ENCODE measurements at regions not wholly inside any gene's neighbourhood (a gene's known extent, or its start where the extent isn't known, plus 50 kb on each side); places are given as distances from the start of the nearest gene placed in this dataset.
"Not testable (repeated sequence)": the region's sequence is repeated elsewhere in the genome, so short reads cannot be mapped to it uniquely, and the experiment has no call there.

DNA sequence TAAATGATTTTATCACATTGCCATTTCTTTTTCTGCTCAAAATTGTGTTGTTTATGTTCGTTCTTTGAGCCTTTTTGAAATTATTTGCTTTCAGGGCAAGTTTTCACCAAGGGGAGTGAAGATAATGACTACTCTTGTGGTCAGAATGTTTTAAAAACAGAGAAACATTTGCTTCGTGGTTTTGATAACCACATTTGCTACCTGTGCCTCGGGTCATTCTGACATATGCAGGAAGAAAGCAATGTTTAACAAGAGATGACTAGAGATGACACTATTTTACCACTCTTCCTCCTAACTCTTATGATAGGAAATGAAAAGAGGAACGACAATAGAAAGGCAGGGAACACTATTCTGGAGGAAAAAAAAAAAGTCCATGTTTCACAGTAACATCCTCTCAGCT, 1496.5 kb upstream of the GOT2 start:
- Mint-ChIP-seq H3K4me1 (no peaks in the 10 kb centered on the region), H3K27ac (no peak overlapping the region), H3K4me3 (no peak overlapping the region), H3K36me3 (peaks cover 0 to 16% (median 0%) of the 10 kb centered on the region in 3 donors), H3K9me3 (peaks cover 2 to 39% (median 19%) of the 10 kb centered on the region in 9 donors), H3K27me3 (no peaks in the 10 kb centered on the region)
- no peak for DNase-seq
- POLR2A ChIA-PET, result no interaction called here
- ATAC-seq, result no peak

DNA sequence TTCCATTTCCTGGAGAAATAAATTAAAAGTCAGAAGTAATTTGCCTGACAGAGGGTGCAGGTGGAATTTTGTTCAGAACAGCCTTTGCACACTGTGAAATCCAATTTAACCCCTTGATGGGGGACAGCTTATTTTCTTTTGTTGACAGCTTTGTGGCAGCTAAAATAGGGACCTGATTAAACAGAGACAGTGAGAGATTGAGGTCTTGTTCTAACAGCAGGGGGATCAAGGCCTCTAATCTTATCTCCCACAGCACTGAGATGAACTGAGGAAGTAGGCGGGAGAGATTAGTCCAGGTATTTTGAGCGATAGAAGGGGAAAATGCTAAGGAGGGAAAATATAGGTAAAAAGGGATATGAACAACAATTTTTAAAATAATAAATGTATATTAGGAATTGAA, 1491.4 kb upstream of the GOT2 start:
- no peak overlapping the region for H3K4me3 Mint-ChIP-seq
- ATAC-seq (no peak), DNase-seq (no peak)
- no peaks in the 10 kb centered on the region for H3K36me3 Mint-ChIP-seq
- no peak overlapping the region for H3K27ac Mint-ChIP-seq
- peaks cover 5 to 23% (median 13%) of the 10 kb centered on the region in 9 donors for H3K9me3 Mint-ChIP-seq
- no peaks in the 10 kb centered on the region for H3K4me1 Mint-ChIP-seq
- POLR2A ChIA-PET, result no interaction called here
- H3K27me3 Mint-ChIP-seq, result no peaks in the 10 kb centered on the region

DNA sequence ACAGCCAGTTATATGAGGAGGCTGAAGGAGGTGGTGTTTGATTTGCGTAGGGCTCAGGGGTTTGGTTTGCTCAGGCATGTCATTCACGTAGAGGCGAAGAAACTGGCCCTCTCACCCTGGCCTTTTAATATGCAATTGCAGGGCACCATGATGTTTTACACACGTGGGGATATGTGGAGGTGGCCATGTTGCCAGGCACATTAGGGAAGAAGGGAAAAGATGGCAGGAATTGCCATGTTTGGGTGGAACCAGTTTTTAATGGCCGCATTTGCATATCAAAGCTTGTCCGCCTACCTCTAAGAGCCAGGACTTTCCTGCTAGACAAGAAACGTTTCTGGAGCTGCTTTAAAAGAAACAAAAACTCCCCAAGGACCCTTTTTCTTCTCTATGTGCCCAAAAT, 1483.7 kb upstream of the GOT2 start:
- no peak for ATAC-seq
- H3K4me1 Mint-ChIP-seq, result no peaks in the 10 kb centered on the region
- no peak overlapping the region for H3K4me3 Mint-ChIP-seq
- H3K27me3 Mint-ChIP-seq, result no peaks in the 10 kb centered on the region
- POLR2A ChIA-PET, result no interaction called here
- peaks cover 4 to 20% (median 8%) of the 10 kb centered on the region in 9 donors for H3K9me3 Mint-ChIP-seq
- H3K36me3 Mint-ChIP-seq, result no peaks in the 10 kb centered on the region
- no peak for DNase-seq
- no peak overlapping the region for H3K27ac Mint-ChIP-seq

DNA sequence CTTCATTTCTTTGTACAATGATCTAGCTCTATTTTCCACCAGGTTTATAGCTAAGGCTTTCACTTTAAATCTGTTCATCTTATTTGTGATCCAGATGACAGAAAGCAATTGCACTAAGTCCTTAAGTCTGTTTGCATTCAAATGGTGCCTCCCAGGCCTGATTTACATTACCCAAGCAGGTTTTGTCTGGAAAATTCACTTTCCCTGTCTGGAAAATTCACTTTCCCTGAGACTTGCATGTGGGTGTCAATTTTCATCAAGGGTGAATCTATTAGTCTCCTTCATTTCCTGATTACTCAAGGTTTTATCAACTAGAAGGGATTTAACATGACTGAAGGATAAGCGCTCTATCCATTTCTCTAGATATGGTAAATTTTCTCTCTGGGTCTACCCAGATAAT, 1480.2 kb upstream of the GOT2 start:
- H3K27me3 Mint-ChIP-seq, result no peaks in the 10 kb centered on the region
- H3K9me3 Mint-ChIP-seq, result peaks cover 0 to 20% (median 5%) of the 10 kb centered on the region in 9 donors

DNA sequence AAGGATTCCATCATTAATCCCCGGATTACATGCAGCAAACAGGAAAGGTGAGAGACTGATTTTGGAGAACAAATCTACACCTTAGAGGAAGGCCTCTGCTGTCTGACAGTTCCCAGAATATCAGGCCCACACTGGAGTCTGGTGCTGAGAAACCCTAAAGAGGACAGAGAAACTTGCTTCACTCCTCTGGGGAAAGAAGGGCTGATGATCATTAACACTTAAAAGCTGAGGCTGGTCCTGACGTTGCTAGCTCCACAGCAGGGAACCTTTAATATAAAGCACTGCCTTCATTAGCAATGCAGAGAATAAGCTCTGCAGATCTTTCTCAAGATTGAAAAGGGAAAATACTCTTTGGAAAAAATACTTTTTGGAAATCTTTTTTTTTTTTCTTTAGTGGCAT, 1472.4 kb upstream of the GOT2 start:
- Mint-ChIP-seq H3K27me3 (no peaks in the 10 kb centered on the region), H3K36me3 (no peaks in the 10 kb centered on the region), H3K27ac (no peak overlapping the region), H3K4me3 (no peak overlapping the region), H3K9me3 (peaks cover 0 to 5% (median 0%) of the 10 kb centered on the region in 9 donors), H3K4me1 (no peaks in the 10 kb centered on the region)
- POLR2A ChIA-PET, result no interaction called here
- DNase-seq (no peak), ATAC-seq (no peak)

More for the DNA sequence above, 1480.2 kb upstream of the GOT2 start:
- Mint-ChIP-seq H3K27ac (no peak overlapping the region), H3K36me3 (no peaks in the 10 kb centered on the region), H3K4me3 (no peak overlapping the region), H3K4me1 (no peaks in the 10 kb centered on the region)
- POLR2A ChIA-PET, result no interaction called here
- ATAC-seq, result no peak
- DNase-seq, result no peak

DNA sequence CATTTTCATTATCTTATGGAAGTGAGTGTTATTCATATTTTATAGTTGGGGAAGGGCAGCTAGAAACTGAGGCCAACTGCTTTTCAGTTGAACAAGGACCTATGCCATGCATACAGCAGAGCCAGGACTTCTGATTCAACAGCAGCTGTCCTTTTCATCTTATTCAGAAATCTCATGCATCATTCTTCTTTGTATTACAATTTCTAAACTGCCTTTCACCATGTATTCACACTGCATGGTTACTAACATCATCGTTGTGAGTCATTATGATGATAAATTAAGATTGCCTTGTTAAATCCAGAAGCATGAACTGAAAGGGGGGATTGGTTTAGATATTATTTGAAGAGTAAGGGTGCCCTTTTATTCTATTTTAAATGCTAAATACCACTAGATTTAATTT, 1470.1 kb upstream of the GOT2 start:
- POLR2A ChIA-PET, result no interaction called here
- H3K27ac Mint-ChIP-seq, result no peak overlapping the region
- no peaks in the 10 kb centered on the region for H3K27me3 Mint-ChIP-seq
- ATAC-seq, result no peak
- H3K36me3 Mint-ChIP-seq, result no peaks in the 10 kb centered on the region
- no peak for DNase-seq
- peaks cover 0 to 10% (median 7%) of the 10 kb centered on the region in 9 donors for H3K9me3 Mint-ChIP-seq
- no peak overlapping the region for H3K4me3 Mint-ChIP-seq
- H3K4me1 Mint-ChIP-seq, result no peaks in the 10 kb centered on the region

DNA sequence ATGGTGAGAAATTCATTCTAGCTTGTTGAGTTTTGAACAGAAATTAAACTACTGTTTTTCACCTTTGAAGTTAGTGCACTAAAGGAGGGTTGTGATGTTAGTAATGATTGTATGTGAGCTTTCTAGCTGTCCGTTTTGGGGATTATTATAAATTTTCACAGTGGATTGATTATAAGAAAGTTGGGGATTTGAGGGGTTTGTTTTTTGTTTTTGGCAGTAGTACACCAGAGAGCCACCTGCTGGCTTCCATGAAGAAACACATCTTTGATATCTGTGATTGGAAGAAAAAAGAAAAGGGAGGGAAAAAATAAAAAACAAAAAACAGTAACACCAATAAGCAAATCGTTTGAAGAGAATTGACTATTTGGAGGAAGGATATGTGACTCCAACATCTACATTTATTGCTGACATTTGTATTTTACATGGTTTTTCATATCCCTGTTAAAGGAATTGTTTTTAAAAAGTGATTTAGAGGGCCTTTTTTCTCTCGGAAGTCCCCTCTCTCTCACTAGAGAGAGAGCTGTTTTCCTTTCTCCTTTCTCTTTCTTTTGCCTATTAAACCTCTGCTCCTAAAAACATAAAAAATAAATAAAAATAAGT, 1469.5 kb upstream of the GOT2 start:
- DNase-seq (no peak), ATAC-seq (no peak)
- Mint-ChIP-seq H3K4me1 (no peaks in the 10 kb centered on the region), H3K27me3 (no peaks in the 10 kb centered on the region), H3K9me3 (peaks cover 0 to 11% (median 8%) of the 10 kb centered on the region in 9 donors), H3K4me3 (no peak overlapping the region), H3K27ac (no peak overlapping the region), H3K36me3 (no peaks in the 10 kb centered on the region)
- POLR2A ChIA-PET, result no interaction called here

DNA sequence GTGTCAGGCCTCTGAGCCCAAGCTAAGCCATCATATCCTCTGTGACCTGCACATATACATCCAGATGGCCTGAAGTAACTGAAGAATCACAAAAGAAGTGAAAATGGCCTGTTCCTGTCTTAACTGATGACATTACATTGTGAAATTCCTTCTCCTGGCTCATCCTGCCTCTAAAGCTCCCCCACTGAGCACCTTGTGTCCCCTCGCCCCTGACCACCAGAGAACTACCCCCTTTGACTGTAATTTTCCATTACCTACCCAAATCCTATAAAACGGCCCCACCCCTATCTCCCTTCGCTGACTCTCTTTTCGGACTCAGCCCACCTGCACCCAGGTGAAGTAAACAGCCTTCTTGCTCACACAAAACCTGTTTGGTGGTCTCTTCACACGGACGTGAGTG, 1466.6 kb upstream of the GOT2 start:
- peaks cover 0 to 18% (median 6%) of the 10 kb centered on the region in 9 donors for H3K9me3 Mint-ChIP-seq
- POLR2A ChIA-PET, H3K36me3 Mint-ChIP-seq, H3K27ac Mint-ChIP-seq, DNase-seq, ATAC-seq, H3K4me3 Mint-ChIP-seq, H3K4me1 Mint-ChIP-seq, H3K27me3 Mint-ChIP-seq: not testable (repeated sequence)

DNA sequence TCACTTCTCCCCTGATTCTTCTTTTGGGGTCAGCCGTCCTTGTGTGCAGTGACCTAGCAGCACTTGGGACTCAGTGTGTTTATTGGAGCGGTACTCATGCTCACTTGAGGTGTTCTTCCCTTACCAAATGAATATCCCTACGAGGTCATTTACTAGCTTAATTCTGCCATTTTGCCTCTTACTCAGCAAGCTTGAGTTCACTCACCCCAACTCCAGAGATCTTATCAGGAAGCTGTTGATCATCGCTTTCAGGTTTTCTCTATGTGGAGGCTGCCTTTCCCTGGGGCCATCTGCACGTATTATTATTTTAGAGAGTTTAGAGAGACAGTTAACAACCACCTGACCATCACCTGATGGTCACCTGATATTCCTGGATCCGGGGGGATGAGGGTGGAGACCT, 1466.0 kb upstream of the GOT2 start:
- DNase-seq, result no peak
- Mint-ChIP-seq H3K27ac (no peak overlapping the region), H3K4me1 (no peaks in the 10 kb centered on the region), H3K27me3 (no peaks in the 10 kb centered on the region), H3K4me3 (no peak overlapping the region), H3K36me3 (no peaks in the 10 kb centered on the region), H3K9me3 (peaks cover 0 to 18% (median 6%) of the 10 kb centered on the region in 9 donors)
- no peak for ATAC-seq
- POLR2A ChIA-PET, result no interaction called here

DNA sequence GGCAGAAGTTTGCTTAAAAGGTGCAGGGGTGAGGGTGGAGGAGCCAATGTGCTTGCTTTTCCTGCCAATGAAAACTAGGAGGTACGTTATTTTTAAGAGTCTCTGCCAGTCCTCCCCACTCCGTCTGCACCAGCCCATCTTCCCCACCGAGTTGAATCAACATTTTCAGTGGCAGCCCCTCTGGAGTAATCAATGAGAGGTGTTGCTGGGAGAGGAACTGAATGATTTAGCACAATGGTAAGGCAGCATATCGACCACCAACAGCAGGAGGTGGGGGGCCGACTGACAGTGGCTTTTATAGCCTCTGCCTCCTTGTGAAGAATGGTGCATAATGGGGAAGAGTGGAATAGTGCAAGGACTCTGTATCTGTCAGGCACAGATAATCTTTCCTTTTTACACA, 1465.0 kb upstream of the GOT2 start:
- POLR2A ChIA-PET, result no interaction called here
- no peak overlapping the region for H3K4me3 Mint-ChIP-seq
- no peaks in the 10 kb centered on the region for H3K36me3 Mint-ChIP-seq
- no peaks in the 10 kb centered on the region for H3K27me3 Mint-ChIP-seq
- no peaks in the 10 kb centered on the region for H3K4me1 Mint-ChIP-seq
- peaks cover 0 to 18% (median 6%) of the 10 kb centered on the region in 9 donors for H3K9me3 Mint-ChIP-seq
- no peak for DNase-seq
- no peak overlapping the region for H3K27ac Mint-ChIP-seq
- ATAC-seq, result no peak

DNA sequence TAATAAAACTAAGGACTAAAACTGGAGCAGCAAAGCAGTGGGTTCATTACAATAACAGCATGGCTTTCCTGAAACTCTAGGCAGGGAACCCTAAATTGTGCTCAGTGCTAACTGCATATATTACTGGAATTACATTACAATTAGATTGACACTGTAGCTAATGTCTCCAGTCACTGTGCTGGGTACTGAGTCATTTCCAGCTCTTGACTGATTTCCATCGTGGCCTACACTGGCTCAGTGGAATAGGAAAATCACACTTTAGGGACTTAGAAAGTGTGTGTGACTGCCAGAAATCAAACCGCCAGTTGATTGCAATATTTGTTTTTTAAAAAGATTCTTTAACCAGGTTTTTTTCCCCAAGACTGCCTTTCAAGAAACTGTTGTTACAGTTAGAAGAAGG, 1447.4 kb upstream of the GOT2 start:
- POLR2A ChIA-PET, result no interaction called here
- Mint-ChIP-seq H3K36me3 (no peaks in the 10 kb centered on the region), H3K27me3 (peaks cover 0 to 4% (median 0%) of the 10 kb centered on the region in 5 donors), H3K9me3 (peaks cover 2 to 39% (median 11%) of the 10 kb centered on the region in 9 donors), H3K4me3 (no peak overlapping the region), H3K27ac (no peak overlapping the region), H3K4me1 (no peaks in the 10 kb centered on the region)
- DNase-seq (no peak), ATAC-seq (no peak)

DNA sequence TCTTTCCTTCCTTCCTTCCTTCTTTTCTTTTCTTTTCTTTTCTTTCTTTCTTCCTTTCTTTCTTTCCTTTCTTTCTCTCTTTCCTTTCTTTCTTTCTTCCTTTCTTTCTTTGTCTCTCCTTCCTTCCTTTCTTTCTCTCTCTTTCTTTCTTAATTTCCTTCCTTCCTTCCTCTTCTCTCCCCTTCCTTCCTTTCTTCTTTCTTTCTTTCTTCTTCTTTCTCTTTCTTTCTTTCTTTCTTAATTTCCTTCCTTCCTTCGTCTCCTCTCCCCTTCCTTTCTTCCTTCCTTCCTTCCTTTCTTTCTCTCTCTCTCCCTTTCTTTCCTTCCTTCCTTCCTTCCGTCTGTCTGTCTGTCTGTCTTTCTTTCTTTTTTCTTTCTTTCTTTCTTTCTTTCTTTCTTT, 1446.5 kb upstream of the GOT2 start:
- Mint-ChIP-seq H3K27ac (no peak overlapping the region), H3K36me3 (no peaks in the 10 kb centered on the region), H3K27me3 (peaks cover 0 to 4% (median 0%) of the 10 kb centered on the region in 5 donors), H3K4me1 (no peaks in the 10 kb centered on the region), H3K4me3 (no peak overlapping the region), H3K9me3 (peaks cover 0 to 39% (median 13%) of the 10 kb centered on the region in 9 donors)
- DNase-seq, result no peak
- ATAC-seq, result no peak
- POLR2A ChIA-PET, result no interaction called here

DNA sequence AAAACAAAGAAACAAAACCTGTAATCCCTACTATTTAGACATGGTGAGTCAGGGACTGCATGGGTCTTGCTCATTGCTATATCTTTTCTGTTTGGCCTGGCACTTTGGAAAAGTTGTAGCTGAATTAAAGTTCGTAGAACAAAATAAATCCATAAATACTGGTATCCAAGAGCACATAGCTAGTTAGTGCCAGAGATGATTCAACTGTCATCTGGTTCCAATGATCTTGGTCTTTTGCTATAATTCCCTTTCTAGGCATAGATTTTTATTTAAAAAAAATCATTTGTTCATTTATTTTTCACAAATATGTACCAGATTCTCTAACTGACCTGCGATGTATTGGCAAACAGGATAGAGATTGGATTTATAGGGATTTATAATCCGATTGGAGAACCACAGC, 1436.1 kb upstream of the GOT2 start:
- Mint-ChIP-seq H3K27me3 (no peaks in the 10 kb centered on the region), H3K4me3 (no peak overlapping the region), H3K4me1 (no peaks in the 10 kb centered on the region), H3K27ac (no peak overlapping the region), H3K36me3 (no peaks in the 10 kb centered on the region), H3K9me3 (peaks cover 0 to 32% (median 6%) of the 10 kb centered on the region in 9 donors)
- POLR2A ChIA-PET, result no interaction called here
- DNase-seq, result no peak
- no peak for ATAC-seq

DNA sequence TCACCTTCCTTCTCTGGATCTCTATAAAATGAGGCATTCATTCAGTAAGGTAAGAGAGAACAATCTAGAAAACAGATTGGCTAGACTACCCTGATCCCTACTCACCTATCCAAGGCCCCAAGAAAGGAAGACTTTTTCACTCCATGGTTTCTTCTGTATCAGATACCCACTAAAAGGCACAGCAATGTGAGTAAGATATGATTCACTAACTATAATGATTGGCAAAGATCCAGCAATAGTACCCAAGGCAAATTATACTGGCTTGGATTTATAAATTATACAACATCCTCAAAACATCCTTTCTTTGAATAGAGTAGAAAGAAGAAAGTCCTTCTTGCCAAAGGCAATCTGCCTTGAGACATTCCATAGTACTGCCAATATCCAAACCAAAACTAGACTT, 1432.0 kb upstream of the GOT2 start:
- DNase-seq, result no peak
- peaks cover 0 to 13% (median 4%) of the 10 kb centered on the region in 9 donors for H3K9me3 Mint-ChIP-seq
- no peak overlapping the region for H3K4me3 Mint-ChIP-seq
- no peak for ATAC-seq
- H3K27ac Mint-ChIP-seq, result no peak overlapping the region
- POLR2A ChIA-PET, result no interaction called here
- H3K4me1 Mint-ChIP-seq, result no peaks in the 10 kb centered on the region
- H3K36me3 Mint-ChIP-seq, result no peaks in the 10 kb centered on the region
- H3K27me3 Mint-ChIP-seq, result no peaks in the 10 kb centered on the region

Measured in naive thymus-derived CD8-positive, alpha-beta T cell (primary cell).